IMR-90 (cell line): ENCODE measurements at regions not wholly inside any gene's neighbourhood (a gene's known extent, or its start where the extent isn't known, plus 50 kb on each side); places are given as distances from the start of the nearest gene placed in this dataset.

Experiments used
- CTCF ChIP-seq: conservative IDR thresholded peaks from 2 replicates; pipeline ENCODE4 v1.5.1; 2012; ENCODE audit warnings: mild to moderate bottlenecking, low read depth, low read length, improper control_type of control experiment
- MXI1 ChIP-seq: IDR thresholded peaks from 2 replicates; pipeline ENCODE4 v1.6.1; 2012; ENCODE audit warnings: low read depth, mild to moderate bottlenecking, low read length, moderate library complexity, borderline replicate concordance
- POLR2A ChIP-seq: IDR thresholded peaks from 2 replicates; pipeline ENCODE4 v1.6.1; 2012; ENCODE audit warnings: mild to moderate bottlenecking, low read depth, low read length
- RAD21 ChIP-seq: IDR thresholded peaks from 2 replicates; pipeline ENCODE4 v1.6.1; 2012; ENCODE audit warnings: low read length, improper control_type of control experiment
- SMC3 ChIP-seq: fragments of 150-350 bp; IDR thresholded peaks from 2 replicates; pipeline ENCODE4 v1.6.1; 2016; ENCODE audit warnings: low read depth, mild to moderate bottlenecking, antibody characterized with exemption, low read length, moderate library complexity

- TF ChIP-seq MXI1 (no peak), CTCF (no peak), POLR2A (no peak), RAD21 (no peak), SMC3 (no peak)
Observed at GRCh38 chr14:30499358-30499757, 59.6 kb upstream of the G2E3 start.
